DND-41 (cell line): ENCODE measurements at regions not wholly inside any gene's neighbourhood (a gene's known extent, or its start where the extent isn't known, plus 50 kb on each side); places are given as distances from the start of the nearest gene placed in this dataset.

Experiments used
- EZH2 ChIP-seq: IDR thresholded peaks from 3 replicates; pipeline ENCODE4 v1.6.1; 2012; ENCODE audit warnings: borderline replicate concordance, low read depth, mild to moderate bottlenecking, moderate library complexity, low read length, inconsistent platforms; ENCODE audit not compliant: severe bottlenecking
- TF ChIP-seq, protein P1 (sequence below): IDR thresholded peaks from 2 replicates; pipeline ENCODE4 v1.5.1; 2012; ENCODE audit warnings: borderline replicate concordance, low read length, moderate library complexity, mild to moderate bottlenecking; ENCODE audit not compliant: poor library complexity, severe bottlenecking; ENCODE audit errors: extremely low read depth

DNA sequence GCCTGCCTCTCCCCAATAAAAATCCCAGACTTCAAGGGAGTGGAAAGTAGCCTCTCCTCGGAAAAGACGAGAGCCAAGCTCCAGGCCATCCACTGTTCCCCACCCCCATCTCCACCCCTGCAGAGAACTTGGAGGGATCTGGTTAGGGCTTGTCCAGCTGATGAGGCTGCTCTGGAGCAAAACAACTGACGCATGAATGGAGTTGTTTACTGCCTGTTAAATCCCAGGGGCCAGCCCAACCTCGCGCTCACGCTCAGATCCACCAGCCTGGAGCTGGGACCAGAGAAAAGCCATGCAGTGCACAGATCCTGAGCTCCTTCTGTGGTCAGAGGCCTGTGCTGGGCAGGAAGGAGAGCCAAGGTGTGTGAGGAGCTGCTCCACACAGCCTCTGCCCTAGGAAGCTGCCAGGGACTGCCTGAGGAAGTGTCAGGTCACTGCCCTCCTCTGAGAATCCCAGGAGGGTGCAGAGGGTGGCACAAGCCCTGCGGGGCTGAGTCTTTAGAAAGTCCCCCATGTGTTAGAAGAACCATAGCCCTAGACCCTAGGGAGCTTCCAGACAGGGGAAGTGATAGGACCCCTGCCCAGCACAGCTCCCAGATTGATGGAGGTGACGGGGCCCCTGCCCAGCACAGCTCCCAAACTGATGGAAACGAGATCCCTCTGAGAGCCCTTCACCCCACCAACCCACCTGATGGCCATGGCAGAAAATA lies 109.0 kb upstream of the IPO9 start:
- TF ChIP-seq, protein P1, sequence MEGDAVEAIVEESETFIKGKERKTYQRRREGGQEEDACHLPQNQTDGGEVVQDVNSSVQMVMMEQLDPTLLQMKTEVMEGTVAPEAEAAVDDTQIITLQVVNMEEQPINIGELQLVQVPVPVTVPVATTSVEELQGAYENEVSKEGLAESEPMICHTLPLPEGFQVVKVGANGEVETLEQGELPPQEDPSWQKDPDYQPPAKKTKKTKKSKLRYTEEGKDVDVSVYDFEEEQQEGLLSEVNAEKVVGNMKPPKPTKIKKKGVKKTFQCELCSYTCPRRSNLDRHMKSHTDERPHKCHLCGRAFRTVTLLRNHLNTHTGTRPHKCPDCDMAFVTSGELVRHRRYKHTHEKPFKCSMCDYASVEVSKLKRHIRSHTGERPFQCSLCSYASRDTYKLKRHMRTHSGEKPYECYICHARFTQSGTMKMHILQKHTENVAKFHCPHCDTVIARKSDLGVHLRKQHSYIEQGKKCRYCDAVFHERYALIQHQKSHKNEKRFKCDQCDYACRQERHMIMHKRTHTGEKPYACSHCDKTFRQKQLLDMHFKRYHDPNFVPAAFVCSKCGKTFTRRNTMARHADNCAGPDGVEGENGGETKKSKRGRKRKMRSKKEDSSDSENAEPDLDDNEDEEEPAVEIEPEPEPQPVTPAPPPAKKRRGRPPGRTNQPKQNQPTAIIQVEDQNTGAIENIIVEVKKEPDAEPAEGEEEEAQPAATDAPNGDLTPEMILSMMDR = no peak
- TF ChIP-seq EZH2 = no peak
